Ishikawa (cell line): ENCODE measurements at regions not wholly inside any gene's neighbourhood (a gene's known extent, or its start where the extent isn't known, plus 50 kb on each side); places are given as distances from the start of the nearest gene placed in this dataset.

Source experiments
- CEBPB ChIP-seq: IDR thresholded peaks from 2 replicates; pipeline ENCODE4 v1.6.1; 2012
- EGR1 ChIP-seq: IDR thresholded peaks from 2 replicates; pipeline ENCODE4 v1.6.1; 2012
- RAD21 ChIP-seq: IDR thresholded peaks from 2 replicates; pipeline ENCODE4 v1.6.1; 2012; ENCODE audit warnings: low read depth
- TAF1 ChIP-seq: IDR thresholded peaks from 2 replicates; pipeline ENCODE4 v1.6.1; 2012; ENCODE audit warnings: low read depth, mild to moderate bottlenecking
- TF ChIP-seq, protein P1 (sequence below): IDR thresholded peaks from 2 replicates; pipeline ENCODE4 v1.6.1; 2012

DNA sequence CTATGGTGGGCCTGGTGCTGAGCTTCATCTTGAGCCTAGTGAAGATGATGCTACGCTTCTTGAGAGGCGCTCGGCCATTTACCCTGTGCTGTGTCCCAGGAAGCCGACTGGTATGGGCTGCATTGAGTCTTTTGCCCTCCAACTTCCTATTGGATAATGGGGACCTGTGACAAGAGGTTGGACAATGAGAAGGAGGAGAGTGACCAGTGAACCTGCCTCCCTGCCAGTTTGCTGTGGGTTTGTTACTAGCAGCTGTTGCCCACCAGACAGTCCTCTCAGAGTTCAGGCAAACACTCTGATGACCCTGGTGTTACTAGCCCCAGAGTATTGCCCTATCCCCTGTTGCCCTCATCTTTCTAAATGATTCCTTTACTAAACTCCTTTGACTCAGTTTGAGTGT, 99.6 kb upstream of the PFN2 start:
- TF ChIP-seq, protein P1, sequence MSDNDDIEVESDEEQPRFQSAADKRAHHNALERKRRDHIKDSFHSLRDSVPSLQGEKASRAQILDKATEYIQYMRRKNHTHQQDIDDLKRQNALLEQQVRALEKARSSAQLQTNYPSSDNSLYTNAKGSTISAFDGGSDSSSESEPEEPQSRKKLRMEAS: no peak
- TF ChIP-seq TAF1 (no peak), CEBPB (no peak), RAD21 (no peak), EGR1 (no peak)
